KMS-11 (cell line): ENCODE measurements at regions not wholly inside any gene's neighbourhood (a gene's known extent, or its start where the extent isn't known, plus 50 kb on each side); places are given as distances from the start of the nearest gene placed in this dataset.
A peak's percentile ranks its signal among the peaks of the same experiment; 100 is the strongest.

ENCODE experiments used
- H2AFZ ChIP-seq: fragments of 200-600 bp; sonication (generic); 2 replicates; pipeline ENCODE4 v1.6.1; 2016; ENCODE audit warnings: antibody characterized with exemption, mixed run types, low read depth
- H3K27ac ChIP-seq: fragments of 200-600 bp; sonication (generic); 2 replicates; pipeline ENCODE4 v1.6.1; 2016; ENCODE audit warnings: mild to moderate bottlenecking, mixed run types
- H3K27me3 ChIP-seq: fragments of 200-600 bp; sonication (generic); 2 replicates; pipeline ENCODE4 v1.6.1; 2017; ENCODE audit warnings: mild to moderate bottlenecking, low read depth, mixed run types, moderate library complexity; ENCODE audit not compliant: insufficient read depth
- H3K36me3 ChIP-seq: fragments of 200-600 bp; sonication (generic); 2 replicates; pipeline ENCODE4 v1.6.1; 2017; ENCODE audit warnings: mild to moderate bottlenecking, mixed run types; ENCODE audit not compliant: insufficient read depth
- H3K4me1 ChIP-seq: fragments of 200-600 bp; sonication (generic); 2 replicates; pipeline ENCODE4 v1.6.1; 2016; ENCODE audit warnings: mild to moderate bottlenecking, low read depth, mixed run types; ENCODE audit not compliant: poor library complexity, severe bottlenecking
- H3K4me2 ChIP-seq: fragments of 200-600 bp; sonication (generic); 2 replicates; pipeline ENCODE4 v1.7.0; 2016; ENCODE audit warnings: mild to moderate bottlenecking, mixed run types
- H3K4me3 ChIP-seq: fragments of 200-600 bp; sonication (generic); IDR thresholded peaks from 2 replicates; pipeline ENCODE4 v1.6.1; 2017; ENCODE audit warnings: low read depth, low read length, mixed read lengths; ENCODE audit not compliant: insufficient read depth
- H3K79me2 ChIP-seq: fragments of 200-600 bp; sonication (generic); 2 replicates; pipeline ENCODE4 v1.6.1; 2016; ENCODE audit warnings: low read depth, mixed run types; ENCODE audit not compliant: insufficient read depth
- H3K9ac ChIP-seq: fragments of 200-600 bp; sonication (generic); 2 replicates; pipeline ENCODE4 v1.6.1; 2016; ENCODE audit warnings: mild to moderate bottlenecking, mixed run types
- H4K20me1 ChIP-seq: fragments of 200-600 bp; sonication (generic); 2 replicates; pipeline ENCODE4 v1.6.1; 2016; ENCODE audit warnings: mild to moderate bottlenecking, mixed run types; ENCODE audit not compliant: insufficient read depth
- TF ChIP-seq, protein P1 (sequence below): fragments of 200-600 bp; sonication (generic); conservative IDR thresholded peaks from 2 replicates; pipeline ENCODE4 v1.6.1; 2017; ENCODE audit warnings: low read depth, mild to moderate bottlenecking, antibody characterized with exemption, low read length, moderate library complexity, mixed read lengths

DNA sequence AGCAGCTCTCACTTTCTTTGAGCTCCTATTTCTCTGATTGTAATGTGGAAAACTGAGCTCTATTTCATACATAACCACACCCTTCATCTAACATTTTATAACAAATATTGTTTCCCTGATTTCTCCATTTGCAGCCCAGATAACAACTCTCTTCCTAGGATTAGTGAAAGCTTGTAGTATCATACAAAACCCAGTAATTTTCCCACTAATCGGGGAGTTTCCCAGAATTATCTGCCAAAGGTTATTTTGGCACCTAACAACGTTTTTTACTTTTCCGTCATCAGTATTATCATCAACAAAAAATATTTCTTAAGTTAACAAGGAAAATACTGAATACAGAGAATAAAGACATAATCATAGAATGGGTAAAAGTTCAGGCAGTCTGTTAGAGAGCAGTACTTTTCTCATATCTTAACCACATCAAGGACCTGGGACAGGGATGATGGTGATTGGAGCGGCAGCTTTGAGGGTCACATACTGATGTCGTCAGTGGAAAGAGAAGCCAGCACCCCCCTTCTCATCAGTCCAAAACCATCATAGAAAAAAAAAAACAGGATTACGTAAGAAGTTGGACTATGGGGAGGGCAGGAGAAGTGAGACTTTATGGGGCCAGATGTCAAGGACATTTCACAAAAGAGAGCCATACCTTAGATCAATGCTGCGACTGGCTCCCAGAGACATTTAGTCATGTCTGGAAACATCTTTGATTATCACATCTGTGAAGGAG lies 166.1 kb upstream of the TNFAIP3 start:
- Histone ChIP-seq H3K27ac (no peak overlapping the region), H3K4me2 (no peak overlapping the region)
- TF ChIP-seq, protein P1, sequence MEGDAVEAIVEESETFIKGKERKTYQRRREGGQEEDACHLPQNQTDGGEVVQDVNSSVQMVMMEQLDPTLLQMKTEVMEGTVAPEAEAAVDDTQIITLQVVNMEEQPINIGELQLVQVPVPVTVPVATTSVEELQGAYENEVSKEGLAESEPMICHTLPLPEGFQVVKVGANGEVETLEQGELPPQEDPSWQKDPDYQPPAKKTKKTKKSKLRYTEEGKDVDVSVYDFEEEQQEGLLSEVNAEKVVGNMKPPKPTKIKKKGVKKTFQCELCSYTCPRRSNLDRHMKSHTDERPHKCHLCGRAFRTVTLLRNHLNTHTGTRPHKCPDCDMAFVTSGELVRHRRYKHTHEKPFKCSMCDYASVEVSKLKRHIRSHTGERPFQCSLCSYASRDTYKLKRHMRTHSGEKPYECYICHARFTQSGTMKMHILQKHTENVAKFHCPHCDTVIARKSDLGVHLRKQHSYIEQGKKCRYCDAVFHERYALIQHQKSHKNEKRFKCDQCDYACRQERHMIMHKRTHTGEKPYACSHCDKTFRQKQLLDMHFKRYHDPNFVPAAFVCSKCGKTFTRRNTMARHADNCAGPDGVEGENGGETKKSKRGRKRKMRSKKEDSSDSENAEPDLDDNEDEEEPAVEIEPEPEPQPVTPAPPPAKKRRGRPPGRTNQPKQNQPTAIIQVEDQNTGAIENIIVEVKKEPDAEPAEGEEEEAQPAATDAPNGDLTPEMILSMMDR, result no peak

GRCh38 chr6:137701942-137702341 lies 165.1 kb upstream of the TNFAIP3 start:
- Histone ChIP-seq H3K79me2 (no peaks in the 10 kb centered on the region), H3K9ac (no peak overlapping the region), H2AFZ (no peak overlapping the region), H3K4me2 (no peak overlapping the region), H3K4me3 (no peak overlapping the region), H3K36me3 (no peaks in the 10 kb centered on the region), H3K27me3 (no peaks in the 10 kb centered on the region), H4K20me1 (no peaks in the 10 kb centered on the region), H3K27ac (no peak overlapping the region), H3K4me1 (peaks cover 36% of the 10 kb centered on the region)
- TF ChIP-seq, protein P1, result no peak

More for the DNA sequence above, 166.1 kb upstream of the TNFAIP3 start:
- Histone ChIP-seq H2AFZ (no peak overlapping the region), H3K9ac (no peak overlapping the region), H3K79me2 (no peaks in the 10 kb centered on the region), H3K27me3 (no peaks in the 10 kb centered on the region), H3K36me3 (no peaks in the 10 kb centered on the region), H3K4me3 (no peak overlapping the region), H3K4me1 (peaks cover 25% of the 10 kb centered on the region), H4K20me1 (no peaks in the 10 kb centered on the region)

- no peak overlapping the region for H3K27ac ChIP-seq
- TF ChIP-seq, protein P1, result no peak
- H3K4me1 ChIP-seq, result peaks cover 45% of the 10 kb centered on the region
- no peaks in the 10 kb centered on the region for H3K27me3 ChIP-seq
- no peaks in the 10 kb centered on the region for H3K36me3 ChIP-seq
- no peaks in the 10 kb centered on the region for H3K79me2 ChIP-seq
- H3K4me3 ChIP-seq, result no peak overlapping the region
- no peak overlapping the region for H2AFZ ChIP-seq
- H3K4me2 ChIP-seq, result no peak overlapping the region
- H3K9ac ChIP-seq, result no peak overlapping the region
- H4K20me1 ChIP-seq, result no peaks in the 10 kb centered on the region
Observed at GRCh38 chr6:137702791-137703424, 164.2 kb upstream of the TNFAIP3 start.

DNA sequence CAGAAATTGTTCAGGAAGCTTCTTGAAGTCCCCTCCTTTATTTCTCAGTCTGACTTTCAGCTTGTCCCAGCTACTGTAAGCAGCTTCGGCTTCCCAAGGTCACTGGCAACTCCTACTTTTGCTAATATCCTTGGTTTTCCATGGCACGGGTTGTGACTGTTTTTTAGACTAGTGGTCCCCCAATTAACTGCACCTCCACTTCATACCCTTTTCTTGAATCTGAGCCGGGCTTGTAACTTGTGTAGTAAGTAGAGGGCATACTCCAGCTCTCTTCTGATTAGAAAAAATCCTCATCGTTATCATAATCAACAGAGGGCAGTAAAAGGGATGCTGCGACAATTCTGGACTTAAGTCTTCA lies 162.3 kb upstream of the TNFAIP3 start:
- no peaks in the 10 kb centered on the region for H4K20me1 ChIP-seq
- no peaks in the 10 kb centered on the region for H3K79me2 ChIP-seq
- H3K27ac ChIP-seq, result no peak overlapping the region
- TF ChIP-seq, protein P1, result no peak
- H3K4me2 ChIP-seq, result peak overlapping the region; percentile 33
- H3K27me3 ChIP-seq, result no peaks in the 10 kb centered on the region
- H3K4me3 ChIP-seq, result no peak overlapping the region
- H2AFZ ChIP-seq, result peak overlapping the region; percentile 66
- peaks cover 54% of the 10 kb centered on the region for H3K4me1 ChIP-seq
- no peaks in the 10 kb centered on the region for H3K36me3 ChIP-seq
- peak overlapping the region; percentile 30; the same call in 1 of the 2 replicates for H3K9ac ChIP-seq
